HG03060 (cell line): ENCODE measurements at regions not wholly inside any gene's neighbourhood (a gene's known extent, or its start where the extent isn't known, plus 50 kb on each side); places are given as distances from the start of the nearest gene placed in this dataset.
"Not testable (repeated sequence)": the region's sequence is repeated elsewhere in the genome, so short reads cannot be mapped to it uniquely, and the experiment has no call there.

Experiments used
- ATAC-seq: cut with Tn5 transposase; IDR thresholded peaks from one replicate; pipeline ENCODE4 v1.9.1; 2021; ENCODE audit warnings: low read depth, moderate number of reproducible peaks; ENCODE audit not compliant: unreplicated experiment

- ATAC-seq = no peak
Measured at GRCh38 chr16:58906981-58907715, 173.0 kb upstream of the GOT2 start.

GRCh38 chr16:58904291-58904690 lies 170.2 kb upstream of the GOT2 start:
- no peak for ATAC-seq

GRCh38 chr16:58889516-58889915 lies 155.4 kb upstream of the GOT2 start:
- ATAC-seq = no peak

DNA sequence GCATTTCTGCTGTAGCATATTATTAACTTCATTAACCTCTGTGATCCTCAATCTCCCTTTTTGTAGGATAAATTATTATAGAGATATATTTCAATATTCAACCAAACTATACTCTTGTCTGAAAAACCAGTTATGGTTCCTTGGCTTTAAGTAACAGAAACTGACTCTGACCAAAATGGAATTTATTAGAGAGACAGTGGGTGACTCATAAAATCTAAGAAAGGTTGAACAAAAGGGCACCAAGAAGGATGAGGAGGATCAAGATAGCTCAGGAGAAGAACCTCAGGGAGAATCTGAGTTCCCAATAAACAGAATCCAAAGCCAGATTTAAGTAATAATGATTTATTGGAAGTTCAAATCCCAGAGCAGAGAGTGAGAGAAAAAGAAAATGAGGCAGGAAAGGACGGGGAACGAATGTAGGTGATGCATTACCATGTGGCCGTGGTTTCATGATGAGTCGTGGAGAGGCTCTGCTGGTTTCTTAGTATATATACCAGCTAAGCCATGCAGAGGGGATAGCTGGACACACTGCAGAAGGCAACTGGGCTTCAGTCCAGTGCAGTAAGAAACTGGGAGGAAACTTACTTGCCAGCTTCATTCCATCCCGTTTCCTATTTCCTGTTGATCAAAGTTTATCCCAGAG lies 151.5 kb upstream of the GOT2 start:
- ATAC-seq = no peak

GRCh38 chr16:58884141-58884540 lies 150.0 kb upstream of the GOT2 start:
- ATAC-seq = no peak

DNA sequence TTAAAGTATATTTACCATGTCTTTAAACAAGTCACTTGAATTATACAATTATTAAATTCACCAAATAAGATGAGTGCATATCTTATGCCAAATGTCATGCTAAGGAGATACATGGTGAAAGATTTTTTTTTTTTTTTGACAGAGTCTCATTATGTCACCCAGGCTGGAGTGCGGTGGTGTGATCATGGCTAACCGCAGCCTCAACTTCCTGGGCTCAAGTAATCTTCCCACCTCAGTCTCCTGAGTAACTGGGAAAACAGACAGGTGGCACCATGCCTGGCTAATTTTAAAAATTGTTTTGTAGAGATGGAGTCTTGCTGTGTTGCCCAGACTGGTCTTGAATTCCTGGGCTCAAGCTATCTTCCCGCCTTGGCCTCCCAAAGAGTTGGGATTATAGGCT lies 149.0 kb upstream of the GOT2 start:
- no peak for ATAC-seq

GRCh38 chr16:58882292-58882691 lies 148.2 kb upstream of the GOT2 start:
- peak; percentile 99 for ATAC-seq

- not testable (repeated sequence) for ATAC-seq
Measured at GRCh38 chr16:58878641-58879040, 144.5 kb upstream of the GOT2 start.

DNA sequence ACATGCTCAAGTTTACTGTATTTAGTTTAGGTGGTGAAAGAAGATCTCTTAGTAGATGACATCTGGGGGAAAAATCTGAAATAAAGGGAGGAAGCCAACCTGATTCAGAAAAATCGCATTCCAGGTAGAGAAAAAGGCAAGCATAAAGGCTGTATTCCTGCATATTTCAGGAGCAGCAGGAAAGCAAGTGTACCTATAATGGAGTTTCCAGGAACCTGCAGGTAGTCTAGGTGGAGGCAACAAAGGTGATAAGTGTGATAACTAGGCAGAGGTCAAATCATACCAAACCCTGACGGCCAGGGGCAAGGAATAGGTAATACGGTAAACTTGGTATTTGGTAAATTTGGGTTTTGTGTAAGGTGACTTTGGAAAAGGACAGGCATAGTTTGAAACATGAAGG lies 132.8 kb upstream of the GOT2 start:
- no peak for ATAC-seq

DNA sequence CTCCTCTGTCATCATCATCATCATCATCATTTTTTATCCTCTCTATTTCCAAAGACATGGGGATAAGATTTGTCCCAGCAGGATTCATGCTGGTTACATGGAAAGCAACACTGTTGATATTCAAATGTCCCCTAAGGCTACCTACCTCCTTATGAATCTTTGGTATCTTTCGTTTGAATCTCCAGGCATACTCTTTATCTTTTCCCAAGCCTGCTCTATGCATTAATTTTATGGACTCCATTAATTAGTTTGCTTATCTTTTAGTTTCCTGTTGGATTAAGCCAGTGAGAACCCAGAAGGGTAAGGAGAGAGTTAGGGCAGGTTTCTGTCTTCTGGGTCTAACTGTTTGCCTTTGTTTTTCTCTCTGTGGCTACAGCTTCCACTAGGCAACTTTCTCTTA lies 129.6 kb upstream of the GOT2 start:
- no peak for ATAC-seq

- ATAC-seq = no peak
Measured at GRCh38 chr16:58863042-58863441, 128.9 kb upstream of the GOT2 start.

GRCh38 chr16:58862334-58863021 lies 128.4 kb upstream of the GOT2 start:
- no peak for ATAC-seq

DNA sequence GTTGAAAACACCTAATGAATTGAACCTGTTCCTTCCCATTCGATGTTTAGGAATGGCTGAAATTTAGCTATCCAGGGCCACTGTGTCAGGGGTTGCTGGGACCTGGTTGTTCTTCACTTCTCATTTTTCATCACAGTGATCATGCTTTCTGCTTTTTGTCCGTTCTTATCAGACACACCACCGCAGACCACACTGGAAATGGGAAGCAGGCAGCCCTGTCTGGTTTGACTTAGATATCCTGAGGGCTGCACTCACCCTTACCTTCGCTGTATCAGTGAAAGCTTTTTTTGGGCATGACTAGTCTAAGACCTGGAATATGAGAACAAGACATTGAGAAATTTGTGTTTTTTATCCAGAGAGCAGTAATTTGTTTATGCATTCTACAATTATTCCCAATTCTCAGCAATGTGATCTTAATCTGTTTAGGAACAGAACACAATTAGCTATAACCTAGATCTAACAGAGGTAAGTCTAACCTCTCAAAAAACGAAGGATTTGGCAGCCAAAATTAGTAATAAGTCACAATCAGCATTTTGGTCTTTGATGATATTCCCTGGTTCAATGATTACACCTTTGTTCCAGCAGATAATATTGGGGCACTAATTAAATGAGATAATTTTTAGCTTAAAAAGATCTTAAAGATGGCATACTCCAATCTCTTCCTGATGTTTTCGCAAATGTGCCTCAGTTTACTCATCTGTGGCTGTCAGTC lies 126.0 kb upstream of the GOT2 start:
- ATAC-seq = no peak

- not testable (repeated sequence) for ATAC-seq
Measured at GRCh38 chr16:58858577-58858976, 124.5 kb upstream of the GOT2 start.

- no peak for ATAC-seq
Measured at GRCh38 chr16:58855291-58855863, 121.3 kb upstream of the GOT2 start.

DNA sequence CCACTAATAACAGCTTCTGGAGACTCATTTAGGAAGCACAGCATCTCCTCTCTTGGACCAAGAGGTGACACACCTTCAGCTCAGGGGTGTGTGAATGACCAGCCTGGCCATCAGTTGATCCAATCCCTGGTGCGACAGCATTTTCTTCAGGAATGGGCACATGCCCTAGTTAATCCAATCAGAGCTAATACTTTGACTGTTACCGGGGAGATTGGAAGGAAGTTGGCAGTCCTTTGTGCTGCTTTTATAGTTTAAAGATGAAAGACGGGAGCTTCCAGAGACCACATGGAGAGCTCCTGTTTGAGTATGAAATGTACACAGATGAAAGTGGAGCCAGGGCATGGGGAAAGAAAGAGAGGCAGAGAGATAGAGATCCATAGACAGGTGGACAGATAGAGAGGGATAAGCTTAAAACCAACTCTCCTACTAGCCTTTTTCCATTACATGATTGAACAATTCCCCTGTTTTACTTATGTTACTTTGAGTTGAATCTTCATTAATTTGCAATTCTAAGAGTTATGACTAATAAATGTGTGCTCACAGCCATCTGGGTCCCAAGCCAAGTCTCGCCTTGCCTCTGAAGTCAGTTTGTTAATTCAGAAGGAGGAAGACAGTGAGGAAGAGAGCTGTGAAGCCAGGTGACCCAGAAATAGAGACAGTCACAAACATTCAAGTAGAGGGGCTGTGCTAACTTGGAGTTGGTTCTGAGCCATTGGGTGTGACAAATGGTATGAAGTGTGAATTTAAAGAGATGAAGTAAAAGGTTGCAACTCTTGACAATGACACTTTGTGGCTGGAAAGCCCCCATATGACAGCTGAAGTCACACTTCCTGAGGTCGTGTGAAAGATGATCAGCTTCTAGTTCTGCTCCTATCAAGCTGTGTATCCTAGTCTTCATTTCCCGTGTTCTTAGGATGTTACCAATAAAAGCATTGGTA lies 120.0 kb upstream of the GOT2 start:
- ATAC-seq = peak; percentile 51

DNA sequence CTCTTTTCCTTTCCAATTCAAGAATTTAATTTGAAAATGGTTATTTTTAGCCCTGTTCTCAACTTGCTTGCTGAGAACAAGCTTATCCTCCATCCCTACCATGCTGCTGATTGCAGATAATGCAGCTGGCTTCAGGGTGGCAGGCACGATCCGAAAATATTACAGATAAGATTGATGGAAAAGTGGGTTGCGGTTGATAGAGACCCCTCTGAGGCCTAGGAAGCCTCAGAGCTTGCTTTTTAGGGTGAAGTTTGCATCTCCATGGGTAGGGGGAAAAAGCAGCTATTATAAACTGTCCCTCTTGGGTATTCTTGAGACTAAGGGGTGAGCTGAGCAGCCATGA lies 116.5 kb upstream of the GOT2 start:
- no peak for ATAC-seq

GRCh38 chr16:58850019-58850677 lies 116.0 kb upstream of the GOT2 start:
- no peak for ATAC-seq

DNA sequence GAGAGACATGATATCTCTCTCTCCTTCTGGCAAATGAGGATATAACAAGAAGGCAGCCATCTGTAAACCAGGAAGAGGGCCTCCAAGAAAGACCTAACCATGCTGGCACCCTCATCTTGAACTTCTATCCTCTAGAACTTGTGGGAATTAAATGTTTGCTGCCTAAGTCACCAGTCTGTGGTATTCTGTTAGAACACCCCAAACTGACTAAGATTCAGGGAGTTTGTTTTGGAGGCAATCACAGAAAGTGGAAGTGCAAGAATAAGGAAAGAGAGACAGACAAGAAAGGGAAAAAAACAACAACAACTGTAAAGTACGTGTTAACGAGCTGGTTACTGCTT lies 114.5 kb upstream of the GOT2 start:
- ATAC-seq = no peak
